ENCODE measurements at regions not wholly inside any gene's neighbourhood (a gene's known extent, or its start where the extent isn't known, plus 50 kb on each side); places are given as distances from the start of the nearest gene placed in this dataset.

- Histone ChIP-seq H3K27ac (ENCODE audit: low read depth in 1 of 2, low read length in 2 of 2) (no peak overlapping the region), H3K4me3 (ENCODE audit: low read length) (no peak overlapping the region), H3K9me3 (ENCODE audit: control insufficient read depth in 1 of 2, insufficient read depth in 1 of 2, low read length in 2 of 2) (no peaks in the 10 kb centered on the region), H3K27me3 (ENCODE audit: control insufficient read depth in 1 of 2, insufficient read depth in 2 of 2, low read length in 2 of 2) (no peaks in the 10 kb centered on the region), H3K4me1 (ENCODE audit: insufficient read depth, low read length) (peaks cover 4% of the 10 kb centered on the region), H3K36me3 (ENCODE audit: insufficient read depth, low read length) (no peaks in the 10 kb centered on the region)
- H3K27me3 Mint-ChIP-seq, result no peaks in the 10 kb centered on the region
- H3K9me3 Mint-ChIP-seq, result no peaks in the 10 kb centered on the region
- H3K36me3 Mint-ChIP-seq (ENCODE audit: low read depth), result peaks cover 16% of the 10 kb centered on the region
- no peak for ATAC-seq (ENCODE audit: poor library complexity)
- intact Hi-C loops (cut with DNase I, micrococcal nuclease), result no loop called here
- H3K4me3 Mint-ChIP-seq, result no peak overlapping the region
- no peak for TF ChIP-seq CTCF (IDR thresholded peaks at IDR 0.05)
- H3K27ac Mint-ChIP-seq, result peak overlapping the region; percentile 52
- CTCF ChIA-PET, result interaction anchor here (0.8 kb wide), 1 partner anchor 15 kb away, joined by 3 read pairs; no protein-coding TSS in a partner anchor
- no peak for DNase-seq
- POLR2A ChIA-PET, result no interaction called here
- H3K4me1 Mint-ChIP-seq (ENCODE audit: low read depth), result peaks cover 88% of the 10 kb centered on the region
These were observed 133.3 kb downstream of the KLF12 start for GRCh38 chr13:74000876-74001275.

- H3K27ac Mint-ChIP-seq, result peak overlapping the region; percentile 78
- no peak for TF ChIP-seq CTCF (IDR thresholded peaks at IDR 0.05)
- peaks cover 4% of the 10 kb centered on the region for H3K4me1 ChIP-seq (ENCODE audit: insufficient read depth, low read length)
- no peak overlapping the region for H3K4me3 ChIP-seq (ENCODE audit: low read length)
- no peaks in the 10 kb centered on the region for H3K27me3 Mint-ChIP-seq
- DNase-seq, result peak in 2 of 14 experiments; percentile 30 to 37
- H3K27me3 ChIP-seq (ENCODE audit: control insufficient read depth in 1 of 2, insufficient read depth in 2 of 2, low read length in 2 of 2), result no peaks in the 10 kb centered on the region
- CTCF ChIA-PET, result interaction anchor here (0.9 to 1.1 kb wide), 3 partner anchors 52 to 288 kb away, joined by 3 to 5 read pairs (median 4); no protein-coding TSS in a partner anchor
- peak overlapping the region; percentile 46 for H3K4me3 Mint-ChIP-seq
- H3K36me3 ChIP-seq (ENCODE audit: insufficient read depth, low read length), result peaks cover 11% of the 10 kb centered on the region
- H3K36me3 Mint-ChIP-seq (ENCODE audit: low read depth), result peaks cover 33% of the 10 kb centered on the region
- H3K4me1 Mint-ChIP-seq (ENCODE audit: low read depth), result peaks cover 88% of the 10 kb centered on the region
- H3K9me3 ChIP-seq (ENCODE audit: control insufficient read depth in 1 of 2, insufficient read depth in 1 of 2, low read length in 2 of 2), result no peaks in the 10 kb centered on the region
- peak; percentile 77 for ATAC-seq (ENCODE audit: poor library complexity)
- intact Hi-C loops (cut with DNase I, micrococcal nuclease), result loop anchor here (2.0 to 10.0 kb wide), 4 partner anchors 14 to 244 kb away; no protein-coding TSS in a partner anchor
- H3K9me3 Mint-ChIP-seq, result no peaks in the 10 kb centered on the region
- POLR2A ChIA-PET, result interaction anchor here (1.0 to 2.3 kb wide), 3 partner anchors 8 to 63 kb away, joined by 3 to 13 read pairs (median 3); no protein-coding TSS in a partner anchor
- H3K27ac ChIP-seq (ENCODE audit: low read depth in 1 of 2, low read length in 2 of 2), result no peak overlapping the region
These were observed 135.6 kb downstream of the KLF12 start for GRCh38 chr13:73998631-73999030.

- no peak for TF ChIP-seq CTCF (IDR thresholded peaks at IDR 0.05)
- H3K4me3 Mint-ChIP-seq, result no peak overlapping the region
- Histone ChIP-seq H3K27ac (ENCODE audit: low read depth in 1 of 2, low read length in 2 of 2) (no peak overlapping the region), H3K9me3 (ENCODE audit: control insufficient read depth in 1 of 2, insufficient read depth in 1 of 2, low read length in 2 of 2) (no peaks in the 10 kb centered on the region), H3K4me1 (ENCODE audit: insufficient read depth, low read length) (peaks cover 4% of the 10 kb centered on the region), H3K36me3 (ENCODE audit: insufficient read depth, low read length) (peaks cover 17% of the 10 kb centered on the region), H3K27me3 (ENCODE audit: control insufficient read depth in 1 of 2, insufficient read depth in 2 of 2, low read length in 2 of 2) (no peaks in the 10 kb centered on the region), H3K4me3 (ENCODE audit: low read length) (no peak overlapping the region)
- CTCF ChIA-PET, result interaction anchor here (1.0 to 1.1 kb wide), 2 partner anchors 132 to 289 kb away, joined by 3 to 4 read pairs; no protein-coding TSS in a partner anchor
- H3K9me3 Mint-ChIP-seq, result no peaks in the 10 kb centered on the region
- H3K27me3 Mint-ChIP-seq, result no peaks in the 10 kb centered on the region
- ATAC-seq (ENCODE audit: poor library complexity), result no peak
- DNase-seq, result no peak
- peak overlapping the region; percentile 78 for H3K27ac Mint-ChIP-seq
- H3K4me1 Mint-ChIP-seq (ENCODE audit: low read depth), result peaks cover 88% of the 10 kb centered on the region
- H3K36me3 Mint-ChIP-seq (ENCODE audit: low read depth), result peaks cover 39% of the 10 kb centered on the region
- intact Hi-C loops (cut with DNase I, micrococcal nuclease), result loop anchor here (2.0 to 10.0 kb wide), 4 partner anchors 13 to 243 kb away; no protein-coding TSS in a partner anchor
- POLR2A ChIA-PET, result interaction anchor here (2.3 kb wide), 1 partner anchor 13 kb away, joined by 13 read pairs; no protein-coding TSS in a partner anchor
These were observed 136.2 kb downstream of the KLF12 start for GRCh38 chr13:73997964-73998363.
